H9 (cell line): ENCODE measurements at regions not wholly inside any gene's neighbourhood (a gene's known extent, or its start where the extent isn't known, plus 50 kb on each side); places are given as distances from the start of the nearest gene placed in this dataset.
"Not testable (repeated sequence)": the region's sequence is repeated elsewhere in the genome, so short reads cannot be mapped to it uniquely, and the experiment has no call there.

Experiments used
- DNase-seq: peaks from one replicate; pipeline ENCODE4 v3.0.0-alpha.2; 2017
- H2AFZ ChIP-seq: one replicate; pipeline ENCODE4 v1.6.1; 2013; ENCODE audit warnings: mild to moderate bottlenecking, low read length, control low read depth, moderate library complexity
- H2AK5ac ChIP-seq: 2 replicates; pipeline ENCODE4 v1.6.1; 2013; ENCODE audit warnings: low read length, control low read depth, mixed read lengths; ENCODE audit not compliant: insufficient read length
- H2BK120ac ChIP-seq: one replicate; pipeline ENCODE4 v1.6.1; 2013; ENCODE audit warnings: low read depth, mild to moderate bottlenecking, low read length, control low read depth, inconsistent platforms; ENCODE audit not compliant: poor library complexity, severe bottlenecking
- H2BK12ac ChIP-seq: 2 replicates; pipeline ENCODE4 v1.6.1; 2013; ENCODE audit warnings: low read length, control low read depth, mixed read lengths, low read depth; ENCODE audit not compliant: insufficient read length
- H2BK15ac ChIP-seq: 2 replicates; pipeline ENCODE4 v1.6.1; 2013; ENCODE audit warnings: low read depth, low read length, control low read depth
- H2BK20ac ChIP-seq: one replicate; pipeline ENCODE4 v1.6.1; 2013; ENCODE audit warnings: low read depth, mild to moderate bottlenecking, low read length, control low read depth, inconsistent platforms; ENCODE audit not compliant: poor library complexity, severe bottlenecking
- H2BK5ac ChIP-seq: 2 replicates; pipeline ENCODE4 v1.6.1; 2013; ENCODE audit warnings: low read length, control low read depth, mixed read lengths; ENCODE audit not compliant: insufficient read length
- H3K14ac ChIP-seq: 2 replicates; pipeline ENCODE4 v1.6.1; 2013; ENCODE audit warnings: low read length, control low read depth; ENCODE audit not compliant: insufficient read depth
- H3K18ac ChIP-seq: 2 replicates; pipeline ENCODE4 v1.6.1; 2013; ENCODE audit warnings: low read depth, mild to moderate bottlenecking, mixed read lengths, low read length, control low read depth; ENCODE audit not compliant: insufficient read length
- H3K23ac ChIP-seq: 2 replicates; pipeline ENCODE4 v1.6.1; 2013; ENCODE audit warnings: low read length, control low read depth, mixed read lengths, low read depth; ENCODE audit not compliant: insufficient read length
- H3K23me2 ChIP-seq: 2 replicates; pipeline ENCODE4 v1.6.1; 2013; ENCODE audit warnings: low read depth, mild to moderate bottlenecking, mixed read lengths, low read length, control low read depth; ENCODE audit not compliant: insufficient read length, poor library complexity, severe bottlenecking
- H3K27ac ChIP-seq: 2 replicates; pipeline ENCODE4 v1.5.1; 2013; ENCODE audit warnings: low read length, control low read depth, mixed read lengths, low read depth; ENCODE audit not compliant: insufficient read length
- H3K27me3 ChIP-seq: 2 replicates; pipeline ENCODE4 v1.6.1; 2013; ENCODE audit warnings: low read length, control low read depth, inconsistent platforms; ENCODE audit not compliant: insufficient read depth
- H3K4ac ChIP-seq: 2 replicates; pipeline ENCODE4 v1.6.1; 2013; ENCODE audit warnings: low read depth, mild to moderate bottlenecking, control low read depth, inconsistent platforms, low read length, moderate library complexity
- H3K4me1 ChIP-seq: 2 replicates; pipeline ENCODE4 v1.6.1; 2013; ENCODE audit warnings: low read length, control low read depth, inconsistent platforms; ENCODE audit not compliant: insufficient read depth
- H3K4me2 ChIP-seq: 2 replicates; pipeline ENCODE4 v1.6.1; 2013; ENCODE audit warnings: low read length, control low read depth, mixed read lengths; ENCODE audit not compliant: insufficient read length, insufficient read depth
- H3K56ac ChIP-seq: 2 replicates; pipeline ENCODE4 v1.6.1; 2013; ENCODE audit warnings: low read depth, mild to moderate bottlenecking, mixed read lengths, low read length, control low read depth; ENCODE audit not compliant: insufficient read length
- H3K79me1 ChIP-seq: 2 replicates; pipeline ENCODE4 v1.6.1; 2013; ENCODE audit warnings: low read depth, mild to moderate bottlenecking, moderate library complexity, low read length, control low read depth, inconsistent platforms; ENCODE audit not compliant: insufficient read depth, poor library complexity, severe bottlenecking
- H3K79me2 ChIP-seq: 2 replicates; pipeline ENCODE4 v1.6.1; 2013; ENCODE audit warnings: low read length, control low read depth, inconsistent platforms; ENCODE audit not compliant: insufficient read depth
- H3K9ac ChIP-seq: 2 replicates; pipeline ENCODE4 v1.6.1; 2013; ENCODE audit warnings: low read length, control low read depth, mixed read lengths; ENCODE audit not compliant: insufficient read length; ENCODE audit errors: extremely low read depth
- H3K9me3 ChIP-seq: one replicate; pipeline ENCODE4 v1.6.1; 2013; ENCODE audit warnings: low read depth, low read length, inconsistent platforms; ENCODE audit not compliant: control insufficient read depth
- H3T11ph ChIP-seq: one replicate; pipeline ENCODE4 v1.6.1; 2013; ENCODE audit warnings: mild to moderate bottlenecking, low read length, control low read depth, inconsistent platforms
- H4K20me1 ChIP-seq: one replicate; pipeline ENCODE4 v1.6.1; 2013; ENCODE audit not compliant: control insufficient read depth, insufficient read length, insufficient read depth
- H4K5ac ChIP-seq: 2 replicates; pipeline ENCODE4 v1.6.1; 2013; ENCODE audit warnings: low read depth, mild to moderate bottlenecking, mixed read lengths, low read length, control low read depth; ENCODE audit not compliant: insufficient read length
- H4K8ac ChIP-seq: replicated peaks from 2 replicates; pipeline ENCODE4 v1.6.1; 2013; ENCODE audit warnings: low read length, control low read depth, mixed read lengths, low read depth; ENCODE audit not compliant: insufficient read length
- H4K91ac ChIP-seq: 2 replicates; pipeline ENCODE4 v1.6.1; 2013; ENCODE audit warnings: low read depth, mild to moderate bottlenecking, moderate library complexity, mixed read lengths, low read length, control low read depth; ENCODE audit not compliant: insufficient read length
- H3K27ac Mint-ChIP-seq, 3 experiments: 2 replicates in 2 of 3; 3 replicates in 1 of 3; pipeline ENCODE4 v1.8.0; 2020 to 2021; ENCODE audit warnings: mixed read lengths in 3 of 3, mild to moderate bottlenecking in 1 of 3, moderate library complexity in 1 of 3
- H3K27me3 Mint-ChIP-seq: 2 replicates; pipeline ENCODE4 v1.8.0; 2021; ENCODE audit warnings: low read depth, mild to moderate bottlenecking, moderate library complexity, mixed read lengths
- H3K36me3 Mint-ChIP-seq, 3 experiments: 2 replicates in 2 of 3; 3 replicates in 1 of 3; pipeline ENCODE4 v1.8.0; 2020 to 2021; ENCODE audit warnings: low read depth in 3 of 3, mixed read lengths in 3 of 3; ENCODE audit not compliant: insufficient read depth in 1 of 3
- H3K4me1 Mint-ChIP-seq, 2 experiments: 2 replicates each; pipeline ENCODE4 v1.8.0; 2020; ENCODE audit warnings: mixed read lengths in 2 of 2
- H3K4me3 Mint-ChIP-seq, 2 experiments: 2 replicates in 1 of 2; 3 replicates in 1 of 2; pipeline ENCODE4 v1.8.0; 2020 to 2021; ENCODE audit warnings: mild to moderate bottlenecking in 2 of 2, mixed read lengths in 2 of 2, moderate library complexity in 1 of 2
- H3K9me3 Mint-ChIP-seq, 2 experiments: 2 replicates in 1 of 2; 3 replicates in 1 of 2; pipeline ENCODE4 v1.8.0; 2020; ENCODE audit warnings: mild to moderate bottlenecking in 2 of 2, mixed read lengths in 2 of 2, moderate library complexity in 1 of 2
- WGBS: extraction: QIAGEN DNeasy Blood & Tissue Kit; methylation state at CpG from one replicate; pipeline ENCODE4 v1.1.7; 2013; ENCODE audit warnings: missing lambda C conversion rate, low lambda C conversion rate, mixed read lengths; ENCODE audit not compliant: insufficient read length; ENCODE audit errors: extremely low coverage; 5-methylcytosine and 5-hydroxymethylcytosine counted together

- not testable (repeated sequence) for H4K5ac ChIP-seq, DNase-seq
Observed at GRCh38 chr12:47463918-47464317, 241.9 kb downstream of the RPAP3 start.

More at GRCh38 chr12:47463918-47464317, 241.9 kb downstream of the RPAP3 start:
- H4K8ac ChIP-seq, H3K27me3 Mint-ChIP-seq, H3K9me3 ChIP-seq, H3K4me1 ChIP-seq, H3K36me3 Mint-ChIP-seq, H3K23ac ChIP-seq, H4K20me1 ChIP-seq, H2BK120ac ChIP-seq, H3K4me2 ChIP-seq, H2BK20ac ChIP-seq, H3K27ac ChIP-seq, H2BK15ac ChIP-seq, H3T11ph ChIP-seq, H3K9ac ChIP-seq, H2AK5ac ChIP-seq, H3K27ac Mint-ChIP-seq, H4K91ac ChIP-seq, H3K56ac ChIP-seq, H2BK5ac ChIP-seq, H3K23me2 ChIP-seq, H2AFZ ChIP-seq, H3K79me2 ChIP-seq, H3K27me3 ChIP-seq, H3K18ac ChIP-seq, H3K79me1 ChIP-seq, H2BK12ac ChIP-seq, H3K4me1 Mint-ChIP-seq, H3K14ac ChIP-seq, H3K4ac ChIP-seq, H3K4me3 Mint-ChIP-seq: not testable (repeated sequence)
- no CpG with 5 or more reads among the region's 5 CpGs for WGBS
- H3K9me3 Mint-ChIP-seq: peaks cover 60 to 70% of the 10 kb centered on the region in 2 experiments
